ENCODE measurements at regions not wholly inside any gene's neighbourhood (a gene's known extent, or its start where the extent isn't known, plus 50 kb on each side); places are given as distances from the start of the nearest gene placed in this dataset.

DNA sequence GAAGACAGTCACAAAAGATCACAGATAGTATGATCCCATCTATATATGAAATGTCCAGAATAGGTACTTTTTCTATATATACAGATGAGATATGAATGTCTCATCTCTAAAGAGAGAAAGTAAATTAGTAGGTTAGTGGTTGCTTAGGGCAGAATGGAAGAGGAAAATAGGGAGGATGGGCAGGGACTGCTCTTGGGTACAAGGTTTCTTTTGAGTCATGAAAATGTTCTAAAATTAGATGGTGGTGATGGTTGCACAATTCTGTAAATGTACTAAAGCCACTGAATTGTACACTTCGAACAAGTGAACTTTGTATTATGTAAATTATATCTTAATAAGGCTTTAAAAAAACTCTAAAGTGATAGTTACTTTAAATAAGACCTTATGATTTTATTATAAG lies 59.6 kb upstream of the GRAMD2B start:
- Histone ChIP-seq H3K36me3 (no peaks in the 10 kb centered on the region), H3K4me3 (replicated peaks in 1 of 3) (no peak overlapping the region), H3K27me3 (no peaks in the 10 kb centered on the region), H3K27ac (no peak overlapping the region), H3K9me3 (no peaks in the 10 kb centered on the region), H3K4me1 (peaks cover 0 to 12% of the 10 kb centered on the region in 2 donors)
- intact Hi-C loops (cut with DNase I), result no loop called here
- WGBS, 2 donors, result 47 to 84% methylated on average over 1 of the region's 1 CpG
- no peak for TF ChIP-seq POLR2A (IDR thresholded peaks at IDR 0.05)
- TF ChIP-seq, protein P1, sequence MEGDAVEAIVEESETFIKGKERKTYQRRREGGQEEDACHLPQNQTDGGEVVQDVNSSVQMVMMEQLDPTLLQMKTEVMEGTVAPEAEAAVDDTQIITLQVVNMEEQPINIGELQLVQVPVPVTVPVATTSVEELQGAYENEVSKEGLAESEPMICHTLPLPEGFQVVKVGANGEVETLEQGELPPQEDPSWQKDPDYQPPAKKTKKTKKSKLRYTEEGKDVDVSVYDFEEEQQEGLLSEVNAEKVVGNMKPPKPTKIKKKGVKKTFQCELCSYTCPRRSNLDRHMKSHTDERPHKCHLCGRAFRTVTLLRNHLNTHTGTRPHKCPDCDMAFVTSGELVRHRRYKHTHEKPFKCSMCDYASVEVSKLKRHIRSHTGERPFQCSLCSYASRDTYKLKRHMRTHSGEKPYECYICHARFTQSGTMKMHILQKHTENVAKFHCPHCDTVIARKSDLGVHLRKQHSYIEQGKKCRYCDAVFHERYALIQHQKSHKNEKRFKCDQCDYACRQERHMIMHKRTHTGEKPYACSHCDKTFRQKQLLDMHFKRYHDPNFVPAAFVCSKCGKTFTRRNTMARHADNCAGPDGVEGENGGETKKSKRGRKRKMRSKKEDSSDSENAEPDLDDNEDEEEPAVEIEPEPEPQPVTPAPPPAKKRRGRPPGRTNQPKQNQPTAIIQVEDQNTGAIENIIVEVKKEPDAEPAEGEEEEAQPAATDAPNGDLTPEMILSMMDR (IDR thresholded peaks at IDR 0.05), result no peak
- DNase-seq, result no peak

DNA sequence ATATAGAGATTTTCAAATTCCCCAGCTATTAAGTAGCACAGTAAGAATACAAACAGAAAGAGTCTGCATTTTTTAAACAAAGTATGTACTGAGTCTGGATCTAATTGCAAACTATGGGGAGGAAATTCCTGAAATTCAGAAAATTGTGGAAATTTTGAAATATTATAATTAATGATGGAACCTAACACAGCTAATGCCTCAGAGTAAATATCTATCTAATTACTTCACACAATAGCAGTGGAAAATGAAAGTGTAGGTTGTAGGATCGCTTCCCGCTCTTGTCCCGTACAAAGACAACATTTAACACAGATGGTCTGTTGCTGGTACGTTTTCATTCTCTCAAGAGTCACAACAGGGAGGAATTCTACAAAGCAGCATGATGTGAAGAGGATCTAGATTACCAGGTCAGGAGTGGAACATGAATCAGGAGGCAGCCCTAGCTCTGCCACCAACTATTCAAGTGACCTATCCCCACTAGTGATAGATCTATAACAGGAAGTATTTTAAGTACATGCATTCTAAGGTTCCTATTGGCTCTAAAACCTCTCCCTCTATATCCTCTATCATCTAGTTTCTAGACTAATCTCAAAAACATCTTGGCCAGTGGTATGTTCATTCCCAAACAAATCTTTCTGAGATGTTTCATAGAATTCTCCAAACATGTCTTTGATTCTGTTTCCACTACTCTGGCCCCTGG lies 58.9 kb upstream of the GRAMD2B start:
- Histone ChIP-seq H3K4me3 (replicated peaks in 1 of 3) (no peak overlapping the region), H3K27me3 (no peaks in the 10 kb centered on the region), H3K27ac (no peak overlapping the region), H3K4me1 (peaks cover 0 to 12% of the 10 kb centered on the region in 2 donors), H3K36me3 (no peaks in the 10 kb centered on the region), H3K9me3 (no peaks in the 10 kb centered on the region)
- TF ChIP-seq, protein P1 (IDR thresholded peaks at IDR 0.05), result no peak
- no peak for TF ChIP-seq POLR2A (IDR thresholded peaks at IDR 0.05)
- DNase-seq, result no peak
- 83 to 87% methylated on average over 4 of the region's 4 CpGs for WGBS, 2 donors
- intact Hi-C loops (cut with DNase I), result no loop called here

DNA sequence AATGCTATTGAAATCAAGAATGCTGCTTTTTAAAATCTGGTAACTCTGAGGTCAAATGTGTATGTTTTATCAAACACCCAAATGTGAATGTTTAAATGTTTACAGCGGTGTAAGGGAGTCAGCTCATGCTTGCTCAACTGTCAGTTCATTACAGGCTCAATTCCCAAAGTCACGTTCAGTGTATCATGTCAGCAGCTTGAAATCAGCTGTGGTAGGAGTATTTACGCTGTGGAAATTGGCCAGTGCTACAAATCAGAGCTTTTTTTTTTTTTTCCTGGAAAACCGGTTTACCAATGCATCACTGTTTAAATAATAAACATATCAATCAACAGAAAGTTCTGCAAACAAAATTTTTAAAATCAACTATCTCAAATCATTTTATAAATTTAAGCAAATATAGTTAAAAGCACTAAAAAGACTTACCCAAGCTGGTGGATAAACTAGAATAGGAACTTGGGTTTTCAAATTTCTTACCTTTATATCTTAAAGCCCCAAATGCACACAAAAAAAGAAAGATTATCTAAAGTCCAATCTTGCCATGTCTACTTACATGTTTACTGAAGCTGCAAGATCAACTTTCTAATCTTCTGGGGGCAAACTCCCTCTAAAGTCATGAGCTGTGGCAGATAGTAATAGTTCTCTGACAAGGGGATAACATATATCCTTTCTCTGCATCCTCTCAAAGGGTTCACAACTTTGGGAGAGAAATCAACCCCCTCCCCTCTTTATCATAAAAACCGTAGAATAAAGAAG lies 57.6 kb upstream of the GRAMD2B start:
- Histone ChIP-seq H3K36me3 (no peaks in the 10 kb centered on the region), H3K27ac (no peak overlapping the region), H3K4me1 (peaks cover 11 to 21% of the 10 kb centered on the region in 2 donors), H3K27me3 (no peaks in the 10 kb centered on the region), H3K4me3 (replicated peaks in 1 of 3) (no peak overlapping the region), H3K9me3 (no peaks in the 10 kb centered on the region)
- no peak for DNase-seq
- TF ChIP-seq POLR2A (IDR thresholded peaks at IDR 0.05), result no peak
- TF ChIP-seq, protein P1 (IDR thresholded peaks at IDR 0.05), result no peak
- intact Hi-C loops (cut with DNase I), result no loop called here
- whole genome bisulfite sequencing, 2 donors, result 67% methylated on average over 5 of the region's 5 CpGs

DNA sequence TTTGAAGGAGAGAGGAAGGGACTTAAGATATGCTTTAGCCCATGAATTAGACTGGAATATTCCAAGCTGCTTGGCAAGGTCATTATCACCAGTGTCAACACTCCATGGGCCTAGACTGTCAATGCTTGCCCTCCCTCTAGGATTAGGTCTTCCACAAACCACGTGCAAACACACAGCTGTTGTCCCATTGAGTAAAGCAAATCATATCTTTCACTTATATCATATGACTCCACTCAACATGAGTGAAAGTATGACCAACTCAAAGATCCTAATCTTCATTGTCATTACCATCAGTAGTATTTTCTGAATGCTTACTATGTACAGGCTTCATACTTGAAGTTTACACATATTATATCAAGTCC lies 57.0 kb upstream of the GRAMD2B start:
- intact Hi-C loops (cut with DNase I), result no loop called here
- no peak for DNase-seq
- TF ChIP-seq POLR2A (IDR thresholded peaks at IDR 0.05), result no peak
- TF ChIP-seq, protein P1 (IDR thresholded peaks at IDR 0.05), result no peak
- H3K4me1 ChIP-seq, result peaks cover 14 to 24% of the 10 kb centered on the region in 2 donors
- no peaks in the 10 kb centered on the region for H3K27me3 ChIP-seq
- H3K9me3 ChIP-seq, result no peaks in the 10 kb centered on the region
- no peak overlapping the region for H3K4me3 ChIP-seq (replicated peaks in 1 of 3)
- H3K27ac ChIP-seq, result no peak overlapping the region
- 52 to 54% methylated on average over 1 of the region's 1 CpG for WGBS, 2 donors
- H3K36me3 ChIP-seq, result no peaks in the 10 kb centered on the region

DNA sequence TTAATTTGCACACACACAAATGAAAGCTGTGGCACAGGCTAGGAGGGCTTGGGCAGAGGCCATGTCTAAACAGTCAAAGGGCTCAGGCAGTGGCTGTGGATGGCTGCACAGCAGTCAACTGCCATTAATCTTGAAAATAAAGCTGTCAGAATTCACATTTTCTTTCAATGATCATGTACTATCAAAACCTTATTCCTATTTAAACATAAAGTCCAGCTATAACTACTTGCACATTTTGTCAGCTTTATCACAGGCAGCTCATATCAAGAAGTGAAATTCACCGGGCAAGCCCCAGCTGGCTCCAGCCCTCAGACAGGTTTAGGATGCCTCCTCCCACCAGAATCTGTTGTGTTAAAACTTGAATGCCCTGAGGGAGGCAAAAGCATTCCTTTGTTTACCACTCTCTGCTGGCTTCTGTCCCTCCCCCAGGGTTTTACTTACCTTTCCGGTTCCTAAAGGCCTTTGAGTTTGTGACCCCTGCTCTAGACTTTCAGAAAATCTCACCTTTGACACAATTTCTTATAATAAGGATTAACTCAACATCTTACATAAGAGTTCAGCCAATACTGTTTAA lies 54.9 kb upstream of the GRAMD2B start:
- H3K36me3 ChIP-seq, result no peaks in the 10 kb centered on the region
- no peaks in the 10 kb centered on the region for H3K27me3 ChIP-seq
- no peak for TF ChIP-seq POLR2A (IDR thresholded peaks at IDR 0.05)
- H3K4me1 ChIP-seq, result peaks cover 14 to 24% of the 10 kb centered on the region in 2 donors
- intact Hi-C loops (cut with DNase I), result no loop called here
- 42 to 58% methylated on average over 2 of the region's 2 CpGs for WGBS, 2 donors
- H3K4me3 ChIP-seq (replicated peaks in 1 of 3), result no peak overlapping the region
- H3K9me3 ChIP-seq, result no peaks in the 10 kb centered on the region
- H3K27ac ChIP-seq, result no peak overlapping the region
- DNase-seq, result peak in 1 of 2 donors; percentile 37
